ENCODE measurements at regions not wholly inside any gene's neighbourhood (a gene's known extent, or its start where the extent isn't known, plus 50 kb on each side); places are given as distances from the start of the nearest gene placed in this dataset.

GRCh38 chr2:16240402-16240801 is 300.1 kb downstream of the MYCN start:
- no peak overlapping the region for H3K4me3 Mint-ChIP-seq
- Histone ChIP-seq H2BK5ac (ENCODE audit: insufficient read length, low read length) (no peak overlapping the region), H2BK12ac (ENCODE audit: insufficient read length, low read depth, low read length) (no peak overlapping the region)

More at GRCh38 chr2:16240402-16240801, 300.1 kb downstream of the MYCN start:
- H3K27ac Mint-ChIP-seq, result no peak overlapping the region
- Histone ChIP-seq H2AK5ac (ENCODE audit: insufficient read length, low read length) (no peak overlapping the region), H3K79me1 (ENCODE audit: insufficient read depth, low read depth, low read length, poor library complexity, severe bottlenecking) (no peaks in the 10 kb centered on the region), H2AFZ (ENCODE audit: low read length) (no peak overlapping the region), H3K4ac (ENCODE audit: low read depth, low read length) (no peak overlapping the region), H3K27me3 (ENCODE audit: insufficient read depth, low read length) (no peaks in the 10 kb centered on the region), H3K4me1 (ENCODE audit: insufficient read depth, low read length) (peaks cover 7% of the 10 kb centered on the region; the same call in 1 of the 2 replicates), H4K91ac (ENCODE audit: insufficient read length, low read depth, low read length) (no peak overlapping the region), H3K23ac (ENCODE audit: insufficient read length, low read depth, low read length) (no peak overlapping the region), H3K9me3 (ENCODE audit: control insufficient read depth, low read depth, low read length) (no peaks in the 10 kb centered on the region), H4K8ac (replicated peaks; ENCODE audit: insufficient read length, low read depth, low read length) (no peak overlapping the region), H3K56ac (ENCODE audit: insufficient read length, low read depth, low read length) (no peak overlapping the region), H3K14ac (ENCODE audit: insufficient read depth, low read length) (no peak overlapping the region), H4K20me1 (ENCODE audit: control insufficient read depth, insufficient read depth, insufficient read length) (no peaks in the 10 kb centered on the region), H3K18ac (ENCODE audit: insufficient read length, low read depth, low read length) (no peak overlapping the region), H3K23me2 (ENCODE audit: insufficient read length, low read depth, low read length, poor library complexity, severe bottlenecking) (no peaks in the 10 kb centered on the region), H4K5ac (ENCODE audit: insufficient read length, low read depth, low read length) (no peak overlapping the region), H3K9ac (ENCODE audit: extremely low read depth, insufficient read length, low read length) (no peak overlapping the region), H3K79me2 (ENCODE audit: insufficient read depth, low read length) (no peaks in the 10 kb centered on the region; the same call in 1 of the 2 replicates), H2BK15ac (ENCODE audit: low read depth, low read length) (no peak overlapping the region), H2BK120ac (ENCODE audit: low read depth, low read length, poor library complexity, severe bottlenecking) (no peak overlapping the region), H3K4me2 (ENCODE audit: insufficient read depth, insufficient read length, low read length) (no peak overlapping the region), H2BK20ac (ENCODE audit: low read depth, low read length, poor library complexity, severe bottlenecking) (no peak overlapping the region), H3T11ph (ENCODE audit: low read length) (no peak overlapping the region), H3K27ac (ENCODE audit: insufficient read length, low read depth, low read length) (no peak overlapping the region)
- H3K4me1 Mint-ChIP-seq, result peaks cover 18 to 23% of the 10 kb centered on the region in 2 experiments
- no peak for TF ChIP-seq CTCF (conservative IDR thresholded peaks at IDR 0.05)
- DNase-seq, result no peak
- no CpG with 5 or more reads among the region's 3 CpGs for WGBS (ENCODE audit: extremely low coverage, insufficient read length, low lambda C conversion rate)
- H3K36me3 Mint-ChIP-seq (ENCODE audit: insufficient read depth in 1 of 3, low read depth in 3 of 3), result no peaks in the 10 kb centered on the region
- no peaks in the 10 kb centered on the region; a peak in 1 of 5 replicates for H3K9me3 Mint-ChIP-seq
- H3K27me3 Mint-ChIP-seq (ENCODE audit: low read depth), result peaks cover 3% of the 10 kb centered on the region; the same call in 1 of the 2 replicates

All from H9 (cell line).